ENCODE measurements at regions not wholly inside any gene's neighbourhood (a gene's known extent, or its start where the extent isn't known, plus 50 kb on each side); places are given as distances from the start of the nearest gene placed in this dataset.

DNA sequence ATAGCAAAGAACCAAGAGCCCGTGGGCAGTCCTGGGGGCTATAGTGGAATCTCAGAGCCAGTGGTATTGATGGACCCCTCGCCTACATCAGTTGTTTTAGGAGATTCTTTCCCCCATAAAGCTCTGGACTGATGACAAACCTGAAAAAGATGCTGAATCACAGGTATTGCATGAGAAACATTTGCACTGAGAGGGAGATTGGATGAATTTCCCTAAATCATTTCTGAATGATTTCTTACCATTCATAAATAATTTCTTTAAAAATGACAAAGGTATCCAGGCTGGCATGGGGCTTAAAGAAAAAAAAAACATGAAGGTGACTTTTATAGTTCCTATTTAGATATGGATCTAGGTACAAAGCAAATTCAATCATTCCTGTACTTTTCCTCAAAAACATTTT lies 54.0 kb upstream of the SLIT3 start:
- DNase-seq (ENCODE audit: low read depth, low spot score), result no peak

DNA sequence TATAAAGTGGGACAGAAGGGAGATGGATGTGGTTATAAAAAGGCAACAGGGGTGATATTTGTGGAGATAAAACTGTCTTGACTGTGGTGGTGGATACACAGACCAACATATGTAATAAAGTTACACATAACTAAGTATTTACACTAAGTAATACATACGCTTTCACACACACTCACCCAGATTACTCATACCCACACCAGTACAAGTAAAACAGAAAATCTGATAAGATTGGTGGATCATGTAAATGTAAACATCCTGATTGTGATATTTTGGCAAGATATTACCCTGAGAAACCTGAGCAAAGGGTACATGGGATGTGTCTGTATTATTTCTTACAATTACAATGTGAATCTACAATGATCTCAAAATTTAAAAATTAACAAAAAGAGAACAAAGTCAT lies 53.3 kb upstream of the SLIT3 start:
- DNase-seq (ENCODE audit: low read depth, low spot score), result no peak

DNA sequence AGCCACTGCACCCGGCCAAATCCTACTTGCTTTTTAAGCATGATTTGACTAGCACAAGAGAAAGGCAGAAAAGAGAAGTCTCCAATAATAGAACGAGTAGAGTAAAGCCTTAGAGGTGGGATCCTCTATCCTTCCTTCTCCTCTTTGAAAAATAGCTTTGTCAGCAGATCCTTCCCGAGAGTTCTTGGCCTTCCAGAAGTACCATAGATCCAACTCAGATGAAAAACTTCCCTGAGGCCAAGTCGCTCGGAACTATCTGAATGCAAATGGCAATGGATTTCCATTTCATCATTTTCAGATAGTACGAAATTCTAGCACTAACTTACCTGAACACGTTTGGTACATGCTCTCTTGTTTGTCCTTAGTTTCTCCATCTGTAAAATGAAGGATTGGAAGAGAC lies 52.0 kb upstream of the SLIT3 start:
- no peak for DNase-seq (ENCODE audit: low read depth, low spot score)

DNA sequence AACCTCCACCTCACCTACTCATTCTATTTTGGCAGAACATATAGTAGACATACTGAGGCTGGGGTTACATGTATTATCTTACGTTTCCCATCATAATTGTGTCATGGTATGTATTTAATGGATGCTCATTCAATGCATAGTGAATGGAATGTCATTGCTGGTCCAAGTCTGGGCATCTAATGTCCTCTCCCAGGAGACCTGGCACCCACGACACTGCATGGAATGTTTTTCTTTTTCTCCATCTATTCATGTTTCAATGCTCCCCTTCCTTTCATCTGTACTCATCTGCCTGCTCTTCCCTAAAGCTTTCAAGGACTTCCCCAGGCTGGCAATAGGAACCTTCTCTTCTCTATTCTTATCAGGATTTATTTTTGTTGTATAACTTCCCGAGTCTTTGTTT lies 50.8 kb upstream of the SLIT3 start:
- no peak for DNase-seq (ENCODE audit: low read depth, low spot score)

DNA sequence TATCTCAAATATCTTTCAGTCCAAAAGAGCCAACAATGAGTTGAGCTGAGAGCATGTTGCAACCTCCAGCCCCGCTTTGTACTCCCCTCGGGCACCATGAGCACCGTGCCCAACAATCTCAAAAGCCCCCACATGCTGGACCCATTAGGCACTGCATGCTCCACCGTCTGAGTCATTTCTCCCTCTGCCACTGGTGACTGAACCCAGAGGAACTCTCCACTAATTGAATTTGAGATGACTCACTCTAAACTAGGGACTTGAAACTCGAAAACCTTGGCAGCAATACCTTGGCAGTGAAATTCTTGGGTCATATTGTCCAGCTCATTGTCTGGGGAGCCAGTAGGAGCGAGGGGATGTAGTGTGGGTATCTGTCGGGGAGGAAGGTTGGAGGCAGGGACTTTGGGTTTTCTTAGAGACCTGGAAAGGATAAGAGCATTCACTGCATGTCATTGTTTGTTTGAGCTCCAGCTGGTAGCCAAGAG lies 49.9 kb upstream of the SLIT3 start:
- peak; percentile 97 for DNase-seq (ENCODE audit: low read depth, low spot score)

Data from astrocyte of the hippocampus (primary cell).